ENCODE measurements at regions not wholly inside any gene's neighbourhood (a gene's known extent, or its start where the extent isn't known, plus 50 kb on each side); places are given as distances from the start of the nearest gene placed in this dataset.
"Not testable (repeated sequence)": the region's sequence is repeated elsewhere in the genome, so short reads cannot be mapped to it uniquely, and the experiment has no call there.

- Mint-ChIP-seq H3K27me3 (ENCODE audit: unreplicated experiment) (no peaks in the 10 kb centered on the region), H3K4me3 (ENCODE audit: low read depth, unreplicated experiment) (no peak overlapping the region), H3K27ac (ENCODE audit: unreplicated experiment) (no peak overlapping the region), H3K9me3 (ENCODE audit: low read depth, unreplicated experiment) (no peaks in the 10 kb centered on the region), H3K4me1 (ENCODE audit: low read depth, unreplicated experiment) (peaks cover 10% of the 10 kb centered on the region), H3K36me3 (ENCODE audit: insufficient read depth, unreplicated experiment) (no peaks in the 10 kb centered on the region)
- intact Hi-C loops (cut with micrococcal nuclease; ENCODE audit: unreplicated experiment) = no loop called here
- no peak for TF ChIP-seq CTCF (IDR thresholded peaks at IDR 0.05; ENCODE audit: unreplicated experiment)
- CTCF ChIA-PET = no interaction called here
- BruUV-seq (replicated peaks) = no TSS peak
- DNase-seq = no peak
Observed at GRCh38 chr7:109890622-109891021, 1200.3 kb upstream of the LRRN3 start.

GRCh38 chr7:109893231-109893630, 1197.7 kb upstream of the LRRN3 start:
- no peak for DNase-seq
- intact Hi-C loops (cut with micrococcal nuclease; ENCODE audit: unreplicated experiment) = no loop called here
- no peak overlapping the region for H3K27ac Mint-ChIP-seq (ENCODE audit: unreplicated experiment)
- no peaks in the 10 kb centered on the region for H3K27me3 Mint-ChIP-seq (ENCODE audit: unreplicated experiment)
- no TSS peak for BruUV-seq (replicated peaks)
- peaks cover 10% of the 10 kb centered on the region for H3K4me1 Mint-ChIP-seq (ENCODE audit: low read depth, unreplicated experiment)
- peak overlapping the region; percentile 20 for H3K4me3 Mint-ChIP-seq (ENCODE audit: low read depth, unreplicated experiment)
- CTCF ChIA-PET = no interaction called here
- no peaks in the 10 kb centered on the region for H3K9me3 Mint-ChIP-seq (ENCODE audit: low read depth, unreplicated experiment)
- no peaks in the 10 kb centered on the region for H3K36me3 Mint-ChIP-seq (ENCODE audit: insufficient read depth, unreplicated experiment)
- TF ChIP-seq CTCF (IDR thresholded peaks at IDR 0.05; ENCODE audit: unreplicated experiment) = no peak

GRCh38 chr7:109895536-109895935, 1195.4 kb upstream of the LRRN3 start:
- Mint-ChIP-seq H3K36me3 (ENCODE audit: insufficient read depth, unreplicated experiment) (no peaks in the 10 kb centered on the region), H3K27me3 (ENCODE audit: unreplicated experiment) (no peaks in the 10 kb centered on the region)
- BruUV-seq (replicated peaks) = no TSS peak

GRCh38 chr7:109901926-109902325, 1189.0 kb upstream of the LRRN3 start:
- no peaks in the 10 kb centered on the region for H3K27me3 Mint-ChIP-seq (ENCODE audit: unreplicated experiment)
- CTCF ChIA-PET = no interaction called here

More at GRCh38 chr7:109895536-109895935, 1195.4 kb upstream of the LRRN3 start:
- CTCF ChIA-PET = no interaction called here
- H3K4me3 Mint-ChIP-seq (ENCODE audit: low read depth, unreplicated experiment) = no peak overlapping the region
- intact Hi-C loops (cut with micrococcal nuclease; ENCODE audit: unreplicated experiment) = no loop called here
- H3K4me1 Mint-ChIP-seq (ENCODE audit: low read depth, unreplicated experiment) = peaks cover 10% of the 10 kb centered on the region
- no peak overlapping the region for H3K27ac Mint-ChIP-seq (ENCODE audit: unreplicated experiment)
- DNase-seq = no peak
- no peaks in the 10 kb centered on the region for H3K9me3 Mint-ChIP-seq (ENCODE audit: low read depth, unreplicated experiment)
- no peak for TF ChIP-seq CTCF (IDR thresholded peaks at IDR 0.05; ENCODE audit: unreplicated experiment)

GRCh38 chr7:109905368-109906065, 1185.4 kb upstream of the LRRN3 start:
- H3K27ac Mint-ChIP-seq (ENCODE audit: unreplicated experiment); H3K4me3 Mint-ChIP-seq (ENCODE audit: low read depth, unreplicated experiment); intact Hi-C loops (cut with micrococcal nuclease; ENCODE audit: unreplicated experiment); H3K4me1 Mint-ChIP-seq (ENCODE audit: low read depth, unreplicated experiment); H3K9me3 Mint-ChIP-seq (ENCODE audit: low read depth, unreplicated experiment); H3K27me3 Mint-ChIP-seq (ENCODE audit: unreplicated experiment); DNase-seq; CTCF ChIA-PET; H3K36me3 Mint-ChIP-seq (ENCODE audit: insufficient read depth, unreplicated experiment); BruUV-seq (replicated peaks): not testable (repeated sequence)

More at GRCh38 chr7:109901926-109902325, 1189.0 kb upstream of the LRRN3 start:
- H3K4me3 Mint-ChIP-seq (ENCODE audit: low read depth, unreplicated experiment) = no peak overlapping the region
- no peaks in the 10 kb centered on the region for H3K4me1 Mint-ChIP-seq (ENCODE audit: low read depth, unreplicated experiment)
- H3K27ac Mint-ChIP-seq (ENCODE audit: unreplicated experiment) = no peak overlapping the region
- intact Hi-C loops (cut with micrococcal nuclease; ENCODE audit: unreplicated experiment) = no loop called here
- no peaks in the 10 kb centered on the region for H3K9me3 Mint-ChIP-seq (ENCODE audit: low read depth, unreplicated experiment)
- H3K36me3 Mint-ChIP-seq (ENCODE audit: insufficient read depth, unreplicated experiment) = no peaks in the 10 kb centered on the region
- BruUV-seq (replicated peaks) = no TSS peak
- DNase-seq = no peak
- no peak for TF ChIP-seq CTCF (IDR thresholded peaks at IDR 0.05; ENCODE audit: unreplicated experiment)
